H1 (cell line): ENCODE measurements at regions not wholly inside any gene's neighbourhood (a gene's known extent, or its start where the extent isn't known, plus 50 kb on each side); places are given as distances from the start of the nearest gene placed in this dataset.

Experiments used
- CTCF ChIA-PET: fragments of 300-600 bp; sonication (Branson Sonifier 250); formaldehyde crosslinking; loops from one replicate; lab custom pipeline; 2021; ENCODE audit not compliant: partially characterized antibody; lab: Charles Lee
- POLR2A ChIA-PET: fragments of 300-600 bp; sonication (Branson Sonifier 250); formaldehyde crosslinking; loops from one replicate; lab custom pipeline; 2021; ENCODE audit warnings: inconsistent platforms; ENCODE audit not compliant: partially characterized antibody; lab: Charles Lee
- DNase-seq, 2 experiments: peaks; one replicate each; pipeline versions ENCODE4 v3.0.0 to v3.0.0-alpha.2; 2010 to 2022; ENCODE audit warnings: low spot score in 2 of 2, low read depth in 1 of 2, mixed read lengths in 1 of 2
- FAIRE-seq: peaks from 2 replicates; lab custom pipeline; 2011; peaks lifted over from hg19 to GRCh38; lab: Jason Lieb, UNC
- H2AFZ ChIP-seq: 2 replicates; pipeline ENCODE4 v1.8.1; 2012; ENCODE audit warnings: low read length, inconsistent platforms
- H2AK5ac ChIP-seq: 2 replicates; pipeline ENCODE4 v1.6.1; 2013; ENCODE audit warnings: low read depth, low read length
- H2BK120ac ChIP-seq: replicated peaks from 2 replicates; pipeline ENCODE3; 2013; ENCODE audit warnings: low read depth, low read length, inconsistent platforms
- H2BK12ac ChIP-seq: 2 replicates; pipeline ENCODE4 v1.6.1; 2013; ENCODE audit warnings: low read depth, low read length
- H2BK15ac ChIP-seq: 2 replicates; pipeline ENCODE4 v1.6.1; 2013; ENCODE audit warnings: low read length
- H2BK20ac ChIP-seq: 2 replicates; pipeline ENCODE4 v1.6.1; 2013; ENCODE audit warnings: low read length
- H2BK5ac ChIP-seq: 2 replicates; pipeline ENCODE4 v1.6.1; 2013; ENCODE audit warnings: low read depth, low read length
- H3K14ac ChIP-seq: 2 replicates; pipeline ENCODE4 v1.6.1; 2013; ENCODE audit warnings: inconsistent platforms; ENCODE audit not compliant: insufficient read length
- H3K18ac ChIP-seq: 2 replicates; pipeline ENCODE4 v1.6.1; 2013; ENCODE audit warnings: low read length; ENCODE audit errors: extremely low read depth
- H3K23ac ChIP-seq: 2 replicates; pipeline ENCODE4 v1.6.1; 2013; ENCODE audit warnings: inconsistent platforms; ENCODE audit not compliant: insufficient read length
- H3K23me2 ChIP-seq: 2 replicates; pipeline ENCODE4 v1.6.1; 2013; ENCODE audit warnings: low read depth, low read length
- H3K27ac ChIP-seq: 2 replicates; pipeline ENCODE4 v1.6.1; 2011; ENCODE audit warnings: low read depth, low read length, inconsistent platforms
- H3K27me3 ChIP-seq, 4 experiments: replicated peaks in 1 of 4; 1 replicate in 1 of 4; 2 replicates in 3 of 4; pipeline versions ENCODE4 v1.6.1 to v1.8.1; 2011 to 2013; ENCODE audit warnings: low read length in 3 of 4, mild to moderate bottlenecking in 3 of 4, inconsistent platforms in 2 of 4, mixed read lengths in 2 of 4, moderate library complexity in 1 of 4; ENCODE audit not compliant: control insufficient read depth in 3 of 4, insufficient read depth in 3 of 4; ENCODE audit errors: extremely low read depth in 1 of 4
- H3K36me3 ChIP-seq, 4 experiments: 2 replicates each; pipeline versions ENCODE4 v1.6.1 to v1.8.1; 2011 to 2013; ENCODE audit warnings: mild to moderate bottlenecking in 4 of 4, low read length in 3 of 4, moderate library complexity in 2 of 4, control low read depth in 1 of 4, inconsistent platforms in 1 of 4; ENCODE audit not compliant: insufficient read depth in 4 of 4, control insufficient read depth in 2 of 4
- H3K4ac ChIP-seq: replicated peaks from 2 replicates; pipeline ENCODE3; 2013; ENCODE audit warnings: low read length, low read depth, mixed read lengths, inconsistent platforms; ENCODE audit not compliant: insufficient read length
- H3K4me1 ChIP-seq, 4 experiments: replicated peaks in 1 of 4; 1 replicate in 1 of 4; 2 replicates in 3 of 4; pipeline versions ENCODE4 v1.6.1 to v1.8.1; 2011 to 2013; ENCODE audit warnings: low read length in 3 of 4, inconsistent platforms in 2 of 4, mixed read lengths in 1 of 4; ENCODE audit not compliant: insufficient read depth in 4 of 4, control insufficient read depth in 3 of 4
- H3K4me2 ChIP-seq, 2 experiments: 2 replicates each; pipeline versions ENCODE4 v1.6.1 to v1.8.1; 2011 to 2013; ENCODE audit warnings: low read depth in 2 of 2, low read length in 2 of 2, control low read depth in 1 of 2, inconsistent platforms in 1 of 2, mild to moderate bottlenecking in 1 of 2; ENCODE audit not compliant: insufficient read depth in 1 of 2
- H3K4me3 ChIP-seq, 4 experiments: fragments of 200-600, 300-600 bp in 1 of 4; sonication (generic), shearing (Covaris generic), sonication (Bioruptor Twin) in 1 of 4; 2 replicates each; pipeline versions ENCODE4 v1.5.1 to v1.8.1; 2011 to 2016; ENCODE audit warnings: low read length in 4 of 4, low read depth in 3 of 4, control low read depth in 2 of 4, inconsistent platforms in 2 of 4, mild to moderate bottlenecking in 2 of 4, mixed read lengths in 1 of 4, moderate library complexity in 1 of 4; ENCODE audit not compliant: insufficient read depth in 2 of 4; ENCODE audit errors: extremely low read depth in 1 of 4
- H3K56ac ChIP-seq: replicated peaks from 2 replicates; pipeline ENCODE3; 2013; ENCODE audit warnings: low read depth, mild to moderate bottlenecking, mixed read lengths, low read length, inconsistent platforms; ENCODE audit not compliant: insufficient read length
- H3K79me1 ChIP-seq: 2 replicates; pipeline ENCODE4 v1.6.1; 2013; ENCODE audit warnings: low read depth, low read length, control low read depth
- H3K79me2 ChIP-seq, 2 experiments: 2 replicates each; pipeline versions ENCODE4 v1.6.1 to v1.8.1; 2012 to 2013; ENCODE audit warnings: low read length in 2 of 2, mild to moderate bottlenecking in 2 of 2, inconsistent platforms in 1 of 2; ENCODE audit not compliant: insufficient read depth in 2 of 2, control insufficient read depth in 1 of 2
- H3K9ac ChIP-seq, 4 experiments: replicated peaks in 1 of 4; 1 replicate in 1 of 4; 2 replicates in 3 of 4; pipeline versions ENCODE4 v1.6.1 to v1.8.1; 2011 to 2013; ENCODE audit warnings: low read depth in 3 of 4, low read length in 3 of 4, control low read depth in 2 of 4, mild to moderate bottlenecking in 2 of 4, moderate library complexity in 2 of 4, inconsistent platforms in 1 of 4; ENCODE audit errors: extremely low read depth in 1 of 4
- H3K9me3 ChIP-seq, 2 experiments: 2 replicates each; pipeline versions ENCODE4 v1.6.1 to v1.8.1; 2012 to 2013; ENCODE audit warnings: mild to moderate bottlenecking in 2 of 2, moderate library complexity in 2 of 2, control low read depth in 1 of 2, inconsistent platforms in 1 of 2, low read depth in 1 of 2, low read length in 1 of 2, mixed read lengths in 1 of 2; ENCODE audit not compliant: insufficient read depth in 2 of 2
- H4K20me1 ChIP-seq, 2 experiments: replicated peaks in 1 of 2; 2 replicates each; pipeline versions ENCODE3 to v1.8.1; 2011 to 2013; ENCODE audit warnings: inconsistent platforms in 2 of 2, low read length in 2 of 2, mild to moderate bottlenecking in 1 of 2; ENCODE audit not compliant: insufficient read depth in 2 of 2, control insufficient read depth in 1 of 2
- H4K5ac ChIP-seq: 2 replicates; pipeline ENCODE4 v1.6.1; 2013; ENCODE audit warnings: low read length, low read depth, mixed read lengths, inconsistent platforms; ENCODE audit not compliant: insufficient read length
- H4K8ac ChIP-seq: 2 replicates; pipeline ENCODE4 v1.8.0; 2013; ENCODE audit warnings: mild to moderate bottlenecking, moderate library complexity, low read length, inconsistent platforms; ENCODE audit not compliant: insufficient read depth; ENCODE audit errors: extremely low read depth
- H4K91ac ChIP-seq: replicated peaks from 2 replicates; pipeline ENCODE3; 2013; ENCODE audit warnings: low read length, mixed read lengths, inconsistent platforms; ENCODE audit not compliant: insufficient read length
- CTCF ChIP-seq, 3 experiments: IDR thresholded peaks; 1 replicate in 2 of 3; 2 replicates in 1 of 3; pipeline versions ENCODE4 v1.5.1 to v1.6.1; 2011; ENCODE audit warnings: low read length in 3 of 3, mild to moderate bottlenecking in 3 of 3, inconsistent platforms in 2 of 3, low read depth in 1 of 3, moderate library complexity in 1 of 3; ENCODE audit not compliant: insufficient read depth in 1 of 3; ENCODE audit errors: control extremely low read depth in 1 of 3
- E2F6 ChIP-seq: IDR thresholded peaks from 2 replicates; pipeline ENCODE4 v1.6.1; 2012; ENCODE audit warnings: inconsistent platforms
- JUN ChIP-seq: IDR thresholded peaks from 2 replicates; pipeline ENCODE4 v1.6.1; 2011; ENCODE audit warnings: low read depth, mild to moderate bottlenecking, improper control_type of control experiment, low read length
- KDM1A ChIP-seq: fragments of 200-600, 300-600 bp; sonication (generic); IDR thresholded peaks from 2 replicates; pipeline ENCODE4 v1.7.1; 2016; ENCODE audit warnings: mild to moderate bottlenecking, low read length, borderline replicate concordance
- MAX ChIP-seq: IDR thresholded peaks from 2 replicates; pipeline ENCODE4 v1.6.1; 2012; ENCODE audit warnings: inconsistent platforms
- TAF7 ChIP-seq: optimal IDR thresholded peaks from 2 replicates; pipeline ENCODE3; 2011; ENCODE audit warnings: low read depth, mild to moderate bottlenecking, inconsistent platforms, low read length, moderate library complexity, borderline replicate concordance
- WGBS, 2 experiments: shearing (Covaris generic) in 1 of 2; methylation state at CpG; one replicate each; pipeline versions ENCODE4 v1.1.6 to v1.1.7; 2013 to 2015; ENCODE audit warnings: low lambda C conversion rate in 2 of 2, mixed read lengths in 2 of 2, inconsistent platforms in 1 of 2, low coverage in 1 of 2, missing lambda C conversion rate in 1 of 2; ENCODE audit not compliant: insufficient replicate concordance in 2 of 2, insufficient coverage in 1 of 2, insufficient read length in 1 of 2; ENCODE audit errors: extremely low coverage in 1 of 2, missing lambda C conversion rate in 1 of 2; 5-methylcytosine and 5-hydroxymethylcytosine counted together

GRCh38 chr16:86880316-86881117 is 302.2 kb downstream of the FOXL1 start:
- H2BK120ac ChIP-seq, result no peak overlapping the region
- H3K4me1 ChIP-seq, result peaks cover 0 to 2% (median 0%) of the 10 kb centered on the region in 4 experiments; a peak in 1 of 7 replicates
- no peaks in the 10 kb centered on the region for H3K23me2 ChIP-seq
- H3K4ac ChIP-seq, result no peak overlapping the region
- 90% methylated on average over 11 of the region's 14 CpGs; no CpG with 5 or more reads in 1 of the 2 experiments for WGBS, 2 experiments
- no peak overlapping the region for H2BK20ac ChIP-seq
- no peaks in the 10 kb centered on the region for H3K36me3 ChIP-seq
- H3K14ac ChIP-seq, result no peak overlapping the region
- DNase-seq, result no peak
- no peak for TF ChIP-seq TAF7
- TF ChIP-seq CTCF (IDR thresholded peaks at IDR 0.05; ENCODE audit: control extremely low read depth in 1 of 3, insufficient read depth in 1 of 3, low read depth in 1 of 3, low read length in 3 of 3), result no peak
- peak; percentile 74; the same call in 1 of the 2 replicates for TF ChIP-seq KDM1A
- peak; percentile 67; the same call in 1 of the 2 replicates for TF ChIP-seq E2F6
- no peak for TF ChIP-seq JUN
- 0 out of 2 replicates have a peak, but pooled peaks have one; percentile 39 for TF ChIP-seq MAX
- no peak overlapping the region for H3K18ac ChIP-seq
- H4K91ac ChIP-seq, result no peak overlapping the region
- H3K79me2 ChIP-seq, result no peaks in the 10 kb centered on the region
- no peak overlapping the region for H4K8ac ChIP-seq
- no peak overlapping the region for H3K4me2 ChIP-seq
- H3K27me3 ChIP-seq, result no peaks in the 10 kb centered on the region; a peak in 1 of 7 replicates
- no peak overlapping the region for H2AFZ ChIP-seq
- no peak overlapping the region for H2BK5ac ChIP-seq
- no peak overlapping the region for H3K27ac ChIP-seq
- ChIA-PET POLR2A (no interaction called here), CTCF (interaction anchor here (1.4 to 2.1 kb wide), 3 partner anchors 8 to 182 kb away, joined by 3 to 8 read pairs (median 4); no protein-coding TSS in a partner anchor)
- H3K9me3 ChIP-seq, result no peaks in the 10 kb centered on the region
- no peaks in the 10 kb centered on the region for H3K79me1 ChIP-seq
- H2AK5ac ChIP-seq, result 0 out of 2 replicates have a peak overlapping the region, but pooled peaks have one; percentile 40
- H2BK15ac ChIP-seq, result no peak overlapping the region
- no peak overlapping the region for H3K56ac ChIP-seq
- H3K23ac ChIP-seq, result no peak overlapping the region
- H2BK12ac ChIP-seq, result 0 out of 2 replicates have a peak overlapping the region, but pooled peaks have one; percentile 17
- no peak overlapping the region for H3K9ac ChIP-seq
- no peak for FAIRE-seq
- H3K4me3 ChIP-seq, result no peak overlapping the region
- H4K5ac ChIP-seq, result no peak overlapping the region
- no peaks in the 10 kb centered on the region for H4K20me1 ChIP-seq
